IPS DF 6.9 (cell line): ENCODE measurements at regions not wholly inside any gene's neighbourhood (a gene's known extent, or its start where the extent isn't known, plus 50 kb on each side); places are given as distances from the start of the nearest gene placed in this dataset.
"Not testable (repeated sequence)": the region's sequence is repeated elsewhere in the genome, so short reads cannot be mapped to it uniquely, and the experiment has no call there.

ENCODE experiments used
- DNase-seq: peaks from one replicate; pipeline ENCODE4 v3.0.0-alpha.2; 2013; ENCODE audit warnings: low read depth, low spot score
- H3K27ac ChIP-seq: one replicate; pipeline ENCODE4 v1.5.1; 2013; ENCODE audit warnings: low read length, control low read depth
- H3K27me3 ChIP-seq: 2 replicates; pipeline ENCODE4 v1.6.1; 2013; ENCODE audit warnings: mild to moderate bottlenecking, low read length; ENCODE audit not compliant: control insufficient read depth, insufficient read depth
- H3K36me3 ChIP-seq: 2 replicates; pipeline ENCODE4 v1.6.1; 2013; ENCODE audit warnings: low read length; ENCODE audit not compliant: control insufficient read depth, insufficient read depth
- H3K4me1 ChIP-seq: 2 replicates; pipeline ENCODE4 v1.6.1; 2013; ENCODE audit warnings: low read length; ENCODE audit not compliant: control insufficient read depth, insufficient read depth
- H3K4me3 ChIP-seq: 2 replicates; pipeline ENCODE4 v1.5.1; 2013; ENCODE audit warnings: mild to moderate bottlenecking, low read length
- H3K9me3 ChIP-seq: 2 replicates; pipeline ENCODE4 v1.6.1; 2013; ENCODE audit warnings: low read length, inconsistent platforms; ENCODE audit not compliant: control insufficient read depth, insufficient read depth
- WGBS: extraction: QIAGEN DNeasy Blood & Tissue Kit; methylation state at CpG from one replicate; pipeline ENCODE4 v1.1.7; 2013; ENCODE audit warnings: mixed read lengths, missing lambda C conversion rate; ENCODE audit not compliant: insufficient read length, insufficient coverage; 5-methylcytosine and 5-hydroxymethylcytosine counted together

DNA sequence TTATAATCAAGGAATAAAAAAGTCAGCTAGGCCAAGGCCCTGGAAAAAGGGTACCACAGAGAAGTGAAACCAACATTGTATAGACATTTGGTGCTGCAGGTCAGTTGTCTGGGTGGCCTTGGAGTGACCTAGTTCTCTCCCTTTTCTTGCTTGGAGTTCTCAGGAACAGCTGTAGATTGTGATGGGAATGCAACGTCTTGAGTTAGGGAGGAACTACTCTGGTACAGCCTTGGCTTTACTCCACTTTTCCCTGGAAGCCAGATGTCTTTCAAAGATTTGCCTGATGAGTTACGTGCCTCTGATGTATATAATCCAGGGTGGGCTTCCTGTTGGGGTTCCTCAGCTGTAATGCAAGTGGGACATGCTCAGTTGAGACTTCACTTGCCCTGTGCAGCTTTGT, 694.7 kb downstream of the HTR1B start:
- WGBS: no CpG with 5 or more reads among the region's 2 CpGs
- DNase-seq: no peak
- no peak overlapping the region for H3K4me3 ChIP-seq

GRCh38 chr6:76764057-76764456, 691.6 kb upstream of the IMPG1 start:
- H3K9me3 ChIP-seq: no peaks in the 10 kb centered on the region
- no peak overlapping the region for H3K27ac ChIP-seq
- no peak overlapping the region for H3K4me3 ChIP-seq
- no peak for DNase-seq
- no peaks in the 10 kb centered on the region for H3K4me1 ChIP-seq
- no peaks in the 10 kb centered on the region for H3K36me3 ChIP-seq
- no peaks in the 10 kb centered on the region for H3K27me3 ChIP-seq
- whole genome bisulfite sequencing: no CpG with 5 or more reads among the region's 2 CpGs

More for the DNA sequence above, 694.7 kb downstream of the HTR1B start:
- no peaks in the 10 kb centered on the region for H3K36me3 ChIP-seq
- H3K27ac ChIP-seq: no peak overlapping the region
- no peaks in the 10 kb centered on the region for H3K9me3 ChIP-seq
- H3K27me3 ChIP-seq: no peaks in the 10 kb centered on the region
- H3K4me1 ChIP-seq: no peaks in the 10 kb centered on the region

DNA sequence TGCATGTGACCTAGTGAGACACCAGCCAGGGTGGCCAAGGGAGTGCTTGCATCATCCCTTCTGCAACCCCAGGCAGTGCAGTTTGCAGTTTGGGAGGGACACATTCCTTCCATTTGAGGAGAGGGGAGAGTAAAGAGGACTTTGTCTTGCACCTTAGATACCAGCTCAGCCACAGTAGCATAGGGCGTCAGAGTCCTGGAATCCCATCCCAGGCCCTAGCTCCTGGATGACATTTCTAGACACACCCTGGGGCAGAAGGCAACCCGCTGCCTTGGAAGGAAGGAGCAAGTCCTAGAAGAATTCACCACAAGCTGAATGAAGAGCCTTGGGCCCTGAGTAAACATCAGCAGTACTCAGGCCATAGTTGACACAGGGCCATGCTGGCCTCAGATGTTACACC, 680.4 kb upstream of the IMPG1 start:
- no peaks in the 10 kb centered on the region; the same call in 1 of the 2 replicates for H3K4me1 ChIP-seq
- H3K4me3 ChIP-seq: no peak overlapping the region
- no peaks in the 10 kb centered on the region for H3K36me3 ChIP-seq
- DNase-seq: no peak
- no peaks in the 10 kb centered on the region for H3K27me3 ChIP-seq
- no peak overlapping the region for H3K27ac ChIP-seq
- no CpG with 5 or more reads among the region's 2 CpGs for WGBS
- no peaks in the 10 kb centered on the region for H3K9me3 ChIP-seq

DNA sequence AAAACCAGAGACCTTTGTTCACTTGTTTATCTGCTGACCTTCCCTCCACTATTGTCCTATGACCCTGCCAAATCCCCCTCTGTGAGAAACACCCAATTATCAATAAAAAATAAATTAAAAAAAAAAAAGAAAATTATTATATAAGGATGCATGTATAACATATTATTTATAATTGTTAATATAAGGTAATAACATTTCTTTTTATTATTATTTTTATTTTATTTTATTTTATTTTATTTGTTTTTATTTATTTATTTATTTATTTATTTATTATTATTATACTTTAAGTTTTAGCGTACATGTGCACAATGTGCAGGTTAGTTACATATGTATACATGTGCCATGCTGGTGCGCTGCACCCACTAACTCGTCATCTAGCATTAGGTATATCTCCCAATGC, 672.9 kb upstream of the IMPG1 start:
- H3K27me3 ChIP-seq, DNase-seq, H3K9me3 ChIP-seq, H3K4me3 ChIP-seq, H3K27ac ChIP-seq, H3K36me3 ChIP-seq, H3K4me1 ChIP-seq: not testable (repeated sequence)
- no CpG with 5 or more reads among the region's 3 CpGs for WGBS

DNA sequence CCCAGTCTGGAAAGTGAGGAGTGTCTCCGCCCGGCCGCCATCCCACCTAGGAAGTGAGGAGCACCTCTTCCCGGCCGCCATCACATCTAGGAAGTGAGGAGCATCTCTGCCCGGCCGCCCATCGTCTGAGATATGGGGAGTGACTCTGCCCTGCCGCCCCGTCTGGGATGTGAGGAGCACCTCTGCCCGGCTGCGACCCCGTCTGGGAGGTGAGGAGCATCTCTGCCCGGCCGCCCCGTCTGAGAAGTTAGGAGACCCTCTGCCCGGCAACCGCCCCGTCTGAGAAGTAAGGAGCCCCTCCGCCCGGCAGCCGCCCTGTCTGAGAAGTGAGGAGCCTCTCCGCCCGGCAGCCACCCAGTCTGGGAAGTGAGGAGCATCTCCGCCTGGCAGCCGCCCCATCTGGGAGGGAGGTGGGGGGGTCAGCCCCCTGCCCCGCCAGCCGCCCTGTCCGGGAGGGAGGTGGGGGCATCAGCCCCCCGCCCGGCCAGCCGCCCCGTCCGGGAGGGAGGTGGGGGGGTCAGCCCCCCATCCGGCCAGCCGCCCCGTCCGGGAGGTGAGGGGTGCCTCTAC, 671.8 kb upstream of the IMPG1 start:
- H3K4me1 ChIP-seq, H3K4me3 ChIP-seq, H3K27ac ChIP-seq, H3K27me3 ChIP-seq, DNase-seq, H3K9me3 ChIP-seq, H3K36me3 ChIP-seq: not testable (repeated sequence)
- WGBS: no CpG with 5 or more reads among the region's 38 CpGs

- Histone ChIP-seq H3K4me3 (no peak overlapping the region), H3K9me3 (no peaks in the 10 kb centered on the region), H3K27me3 (no peaks in the 10 kb centered on the region), H3K4me1 (no peaks in the 10 kb centered on the region), H3K36me3 (no peaks in the 10 kb centered on the region), H3K27ac (no peak overlapping the region)
- DNase-seq: no peak
- WGBS: no CpG with 5 or more reads among the region's 2 CpGs
Observed at GRCh38 chr6:76742919-76743318, 670.5 kb upstream of the IMPG1 start.

DNA sequence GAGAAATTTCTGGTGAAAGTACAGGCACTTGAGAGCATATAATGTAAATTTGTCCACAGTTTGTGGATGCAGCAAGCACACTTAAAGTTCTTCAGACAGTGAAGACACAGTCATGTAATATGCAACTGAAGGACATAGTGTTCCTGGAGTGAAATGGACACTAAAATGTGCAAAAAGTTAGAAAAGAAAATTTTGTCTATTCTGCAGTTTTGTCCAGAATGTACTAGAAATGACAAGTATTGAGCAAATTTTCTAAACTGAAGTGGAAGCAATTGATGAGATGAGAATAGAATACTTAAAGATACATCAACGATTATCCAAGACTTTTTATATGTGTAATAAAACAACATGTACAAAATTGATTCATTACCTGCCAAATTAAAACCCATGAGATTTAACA, 647.0 kb upstream of the IMPG1 start:
- WGBS: no CpG with 5 or more reads among the region's 1 CpG
- Histone ChIP-seq H3K9me3 (no peaks in the 10 kb centered on the region), H3K4me1 (no peaks in the 10 kb centered on the region), H3K4me3 (no peak overlapping the region), H3K27me3 (no peaks in the 10 kb centered on the region), H3K36me3 (no peaks in the 10 kb centered on the region), H3K27ac (no peak overlapping the region)
- DNase-seq: no peak

DNA sequence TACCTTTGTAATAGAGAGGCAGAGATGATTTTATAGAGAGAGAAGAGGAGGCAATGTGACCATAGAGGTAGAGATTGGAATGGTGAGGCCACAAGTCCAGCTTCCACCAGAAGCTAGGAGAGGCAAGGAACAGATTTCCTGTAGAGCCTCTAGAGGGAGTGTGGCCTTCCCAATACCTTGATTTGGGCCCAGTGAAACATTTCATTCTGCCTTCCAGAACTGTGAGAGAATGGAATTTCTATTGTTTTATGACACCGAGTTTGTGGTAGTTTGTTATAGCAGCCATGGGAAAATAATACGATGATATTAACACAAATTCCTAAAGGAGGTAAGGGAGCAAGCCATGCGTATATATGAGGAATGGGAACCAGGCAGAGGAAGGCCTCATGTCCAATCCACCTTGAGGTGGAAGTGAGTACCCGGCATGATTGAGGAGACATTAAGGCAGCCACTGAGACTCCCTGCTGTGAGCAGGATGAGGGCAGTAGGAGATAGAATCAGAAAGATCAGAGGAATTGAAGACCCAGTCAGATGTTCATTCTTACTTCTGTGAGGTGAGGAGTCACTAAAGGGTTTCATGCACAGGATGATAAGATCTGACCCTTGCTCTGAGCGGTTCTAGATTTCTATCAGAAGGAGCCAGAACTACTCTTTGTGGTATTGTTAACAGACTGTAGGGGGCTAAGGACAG, 636.3 kb upstream of the IMPG1 start:
- H3K4me1 ChIP-seq: no peaks in the 10 kb centered on the region
- no peak overlapping the region for H3K4me3 ChIP-seq
- H3K27ac ChIP-seq: no peak overlapping the region
- no peaks in the 10 kb centered on the region for H3K36me3 ChIP-seq
- H3K9me3 ChIP-seq: no peaks in the 10 kb centered on the region
- H3K27me3 ChIP-seq: no peaks in the 10 kb centered on the region
- no peak for DNase-seq
- WGBS: no CpG with 5 or more reads among the region's 5 CpGs

- Histone ChIP-seq H3K9me3 (no peaks in the 10 kb centered on the region), H3K36me3 (no peaks in the 10 kb centered on the region), H3K27ac (no peak overlapping the region), H3K4me1 (no peaks in the 10 kb centered on the region), H3K27me3 (no peaks in the 10 kb centered on the region), H3K4me3 (no peak overlapping the region)
- no peak for DNase-seq
Observed at GRCh38 chr6:76707630-76708029, 635.2 kb upstream of the IMPG1 start.

GRCh38 chr6:76706631-76707030, 634.2 kb upstream of the IMPG1 start:
- no peak for DNase-seq
- H3K9me3 ChIP-seq: no peaks in the 10 kb centered on the region
- H3K4me3 ChIP-seq: no peak overlapping the region
- H3K27ac ChIP-seq: no peak overlapping the region
- H3K4me1 ChIP-seq: no peaks in the 10 kb centered on the region
- H3K36me3 ChIP-seq: no peaks in the 10 kb centered on the region
- H3K27me3 ChIP-seq: no peaks in the 10 kb centered on the region
- WGBS: no CpG with 5 or more reads among the region's 1 CpG

DNA sequence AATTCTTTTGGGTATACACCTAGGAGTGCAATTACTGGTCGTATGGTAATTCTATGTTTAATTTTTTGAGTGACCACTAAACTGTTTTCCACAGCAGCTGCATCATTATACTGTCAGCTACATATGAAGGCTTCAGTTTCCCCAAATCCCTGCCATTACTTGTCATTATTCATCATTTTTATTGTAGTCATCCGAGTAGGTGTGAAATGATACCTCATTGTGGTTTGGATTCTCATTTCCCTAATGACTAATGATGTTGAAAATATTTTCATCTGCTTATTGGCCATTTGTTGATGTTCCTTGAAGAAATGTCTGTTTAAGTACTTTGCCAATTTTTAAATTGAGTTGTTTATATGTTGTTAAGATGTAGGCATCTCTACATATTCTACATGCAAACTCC, 633.6 kb upstream of the IMPG1 start:
- Histone ChIP-seq H3K9me3 (no peaks in the 10 kb centered on the region), H3K4me1 (no peaks in the 10 kb centered on the region), H3K4me3 (no peak overlapping the region), H3K27ac (no peak overlapping the region), H3K27me3 (no peaks in the 10 kb centered on the region), H3K36me3 (no peaks in the 10 kb centered on the region)
- WGBS: no CpG with 5 or more reads among the region's 2 CpGs
- no peak for DNase-seq
